Common myeloid progenitor, CD34-positive (primary cell): ENCODE measurements at regions not wholly inside any gene's neighbourhood (a gene's known extent, or its start where the extent isn't known, plus 50 kb on each side); places are given as distances from the start of the nearest gene placed in this dataset.

Experiments
- CTCF ChIA-PET: fragments of 350-600 bp; sonication (Branson Sonifier 250); formaldehyde crosslinking; loops from one replicate; lab custom pipeline; 2021; ENCODE audit warnings: antibody characterized with exemption; lab: Charles Lee
- POLR2A ChIA-PET: fragments of 350-600 bp; sonication (Branson Sonifier 250); formaldehyde crosslinking; loops from one replicate; lab custom pipeline; 2021; ENCODE audit warnings: antibody characterized with exemption; lab: Charles Lee
- DNase-seq, 3 donors: peaks; one replicate each; pipeline versions ENCODE4 v3.0.0 to v3.0.0-alpha.2; 2013
- H3K27ac ChIP-seq, 2 experiments: 1 replicate in 1 of 2; 2 replicates in 1 of 2; pipeline ENCODE4 v1.7.0; 2013; ENCODE audit warnings: inconsistent platforms in 2 of 2, low read length in 2 of 2, mild to moderate bottlenecking in 2 of 2, low read depth in 1 of 2, moderate library complexity in 1 of 2; ENCODE audit not compliant: severe bottlenecking in 2 of 2, insufficient read depth in 1 of 2, poor library complexity in 1 of 2
- H3K27me3 ChIP-seq, 5 experiments: replicated peaks in 2 of 5; 1 replicate in 3 of 5; 2 replicates in 2 of 5; pipeline versions ENCODE4 v1.6.1 to v1.7.0; 2013; ENCODE audit warnings: low read length in 4 of 5, mild to moderate bottlenecking in 2 of 5, moderate library complexity in 2 of 5, inconsistent platforms in 1 of 5; ENCODE audit not compliant: insufficient read depth in 5 of 5, control insufficient read depth in 4 of 5
- H3K36me3 ChIP-seq, 4 experiments: 1 replicate in 2 of 4; 2 replicates in 2 of 4; pipeline versions ENCODE4 v1.6.1 to v1.7.0; 2013; ENCODE audit warnings: low read length in 3 of 4, control low read depth in 1 of 4, mild to moderate bottlenecking in 1 of 4; ENCODE audit not compliant: control insufficient read depth in 4 of 4, insufficient read depth in 4 of 4
- H3K4me1 ChIP-seq, 4 experiments: 1 replicate in 3 of 4; 2 replicates in 1 of 4; pipeline versions ENCODE4 v1.6.1 to v1.7.1; 2013; ENCODE audit warnings: low read length in 3 of 4, mild to moderate bottlenecking in 3 of 4, control low read depth in 1 of 4, inconsistent platforms in 1 of 4, moderate library complexity in 1 of 4; ENCODE audit not compliant: control insufficient read depth in 4 of 4, insufficient read depth in 4 of 4; ENCODE audit errors: control extremely low read depth in 1 of 4
- H3K4me3 ChIP-seq, 7 experiments: 1 replicate in 4 of 7; 2 replicates in 3 of 7; pipeline versions ENCODE4 v1.5.1 to v1.7.0; 2013; ENCODE audit warnings: mild to moderate bottlenecking in 7 of 7, low read length in 6 of 7, moderate library complexity in 6 of 7, inconsistent platforms in 2 of 7, low read depth in 2 of 7, control low read depth in 1 of 7; ENCODE audit not compliant: insufficient read depth in 4 of 7, control insufficient read depth in 1 of 7; ENCODE audit errors: extremely low read depth in 1 of 7
- H3K9me3 ChIP-seq, 5 experiments: 1 replicate in 4 of 5; 2 replicates in 1 of 5; pipeline versions ENCODE4 v1.6.1 to v1.7.1; 2013; ENCODE audit warnings: low read length in 4 of 5, mild to moderate bottlenecking in 2 of 5, inconsistent platforms in 1 of 5, low read depth in 1 of 5, moderate library complexity in 1 of 5; ENCODE audit not compliant: control insufficient read depth in 4 of 5, insufficient read depth in 2 of 5; ENCODE audit errors: control extremely low read depth in 1 of 5
- WGBS: methylation state at CpG from one replicate; pipeline ENCODE4 v1.1.5; 2013; ENCODE audit not compliant: insufficient coverage; 5-methylcytosine and 5-hydroxymethylcytosine counted together

- Histone ChIP-seq H3K4me3 (no peak overlapping the region), H3K27ac (no peak overlapping the region), H3K4me1 (no peaks in the 10 kb centered on the region), H3K27me3 (no peaks in the 10 kb centered on the region), H3K9me3 (no peaks in the 10 kb centered on the region), H3K36me3 (no peaks in the 10 kb centered on the region)
- ChIA-PET POLR2A (no interaction called here), CTCF (interaction anchor here (1.8 kb wide), 1 partner anchor 10 kb away, joined by 5 read pairs; no protein-coding TSS in a partner anchor)
- 100% methylated on average over 2 of the region's 2 CpGs for WGBS
- no peak for DNase-seq
These were observed 138.9 kb downstream of the CDC42EP3 start for GRCh38 chr2:37532503-37532902.

GRCh38 chr2:37537316-37537715 is 134.1 kb downstream of the CDC42EP3 start:
- no peaks in the 10 kb centered on the region for H3K4me1 ChIP-seq
- CTCF ChIA-PET = interaction anchor here (0.7 to 1.7 kb wide), 4 partner anchors 11 to 66 kb away, joined by 3 to 4 read pairs (median 4); no protein-coding TSS in a partner anchor
- no peaks in the 10 kb centered on the region for H3K36me3 ChIP-seq
- POLR2A ChIA-PET = no interaction called here
- WGBS = 100% methylated on average over 2 of the region's 5 CpGs
- H3K4me3 ChIP-seq = no peak overlapping the region
- DNase-seq = no peak
- H3K9me3 ChIP-seq = no peaks in the 10 kb centered on the region
- no peaks in the 10 kb centered on the region for H3K27me3 ChIP-seq
- H3K27ac ChIP-seq = no peak overlapping the region

GRCh38 chr2:37541516-37541915 is 129.9 kb downstream of the CDC42EP3 start:
- ChIA-PET POLR2A (no interaction called here), CTCF (no interaction called here)
- Histone ChIP-seq H3K27me3 (no peaks in the 10 kb centered on the region), H3K4me3 (no peak overlapping the region), H3K4me1 (no peaks in the 10 kb centered on the region), H3K9me3 (no peaks in the 10 kb centered on the region), H3K36me3 (no peaks in the 10 kb centered on the region), H3K27ac (no peak overlapping the region)
- DNase-seq = no peak
- WGBS = 100% methylated on average over 2 of the region's 5 CpGs

GRCh38 chr2:37543999-37544557 is 127.4 kb downstream of the CDC42EP3 start:
- Histone ChIP-seq H3K4me3 (no peak overlapping the region), H3K9me3 (no peaks in the 10 kb centered on the region), H3K4me1 (no peaks in the 10 kb centered on the region), H3K27ac (no peak overlapping the region), H3K36me3 (no peaks in the 10 kb centered on the region), H3K27me3 (no peaks in the 10 kb centered on the region)
- DNase-seq = no peak
- ChIA-PET CTCF (no interaction called here), POLR2A (interaction anchor here (0.6 kb wide), 1 partner anchor 38 kb away, joined by 3 read pairs; no protein-coding TSS in a partner anchor)
- WGBS = 95% methylated on average over 4 of the region's 4 CpGs

- H3K27me3 ChIP-seq = no peaks in the 10 kb centered on the region
- ChIA-PET CTCF (interaction anchor here (0.9 to 1.2 kb wide), 2 partner anchors 130 to 333 kb away, joined by 3 read pairs; no protein-coding TSS in a partner anchor), POLR2A (no interaction called here)
These were observed 126.8 kb downstream of the CDC42EP3 start for GRCh38 chr2:37544591-37545031.

GRCh38 chr2:37549598-37549997 is 121.8 kb downstream of the CDC42EP3 start:
- Histone ChIP-seq H3K36me3 (no peaks in the 10 kb centered on the region), H3K4me3 (no peak overlapping the region), H3K4me1 (peaks cover 9 to 21% (median 17%) of the 10 kb centered on the region in 4 experiments), H3K27me3 (no peaks in the 10 kb centered on the region), H3K27ac (no peak overlapping the region), H3K9me3 (no peaks in the 10 kb centered on the region)
- WGBS = 83% methylated on average over 2 of the region's 4 CpGs
- DNase-seq = no peak
- ChIA-PET CTCF (interaction anchor here (0.8 to 1.5 kb wide), 6 partner anchors 9 to 283 kb away, joined by 3 to 4 read pairs (median 4); no protein-coding TSS in a partner anchor), POLR2A (no interaction called here)

More at GRCh38 chr2:37544591-37545031, 126.8 kb downstream of the CDC42EP3 start:
- Histone ChIP-seq H3K36me3 (no peaks in the 10 kb centered on the region), H3K27ac (no peak overlapping the region), H3K9me3 (no peaks in the 10 kb centered on the region), H3K4me3 (no peak overlapping the region), H3K4me1 (no peaks in the 10 kb centered on the region)
- no CpG with 5 or more reads among the region's 1 CpG for WGBS
- DNase-seq = no peak

GRCh38 chr2:37550190-37550589 is 121.3 kb downstream of the CDC42EP3 start:
- POLR2A ChIA-PET = no interaction called here
- H3K27me3 ChIP-seq = no peaks in the 10 kb centered on the region
- CTCF ChIA-PET = interaction anchor here (0.8 to 1.5 kb wide), 9 partner anchors 9 to 327 kb away, joined by 3 to 4 read pairs (median 3); no protein-coding TSS in a partner anchor
- no peaks in the 10 kb centered on the region for H3K36me3 ChIP-seq
- no peak for DNase-seq
- H3K4me3 ChIP-seq = no peak overlapping the region
- no peak overlapping the region for H3K27ac ChIP-seq
- H3K4me1 ChIP-seq = peaks cover 10 to 26% (median 21%) of the 10 kb centered on the region in 4 experiments
- no peaks in the 10 kb centered on the region for H3K9me3 ChIP-seq
